Mammary epithelial cell (primary cell): ENCODE measurements at regions not wholly inside any gene's neighbourhood (a gene's known extent, or its start where the extent isn't known, plus 50 kb on each side); places are given as distances from the start of the nearest gene placed in this dataset.

Experiments used
- CTCF ChIP-seq, 2 donors: IDR thresholded peaks in 1 of 2; conservative IDR thresholded peaks in 1 of 2; 2 replicates each; pipeline ENCODE4 v1.5.1; 2011 to 2012; ENCODE audit warnings: inconsistent platforms in 2 of 2, low read length in 2 of 2, mild to moderate bottlenecking in 2 of 2, control low read depth in 1 of 2, low read depth in 1 of 2; ENCODE audit not compliant: insufficient read depth in 1 of 2; ENCODE audit errors: extremely low read depth in 1 of 2
- EZH2 ChIP-seq: IDR thresholded peaks from 2 replicates; pipeline ENCODE4 v1.6.1; 2012; ENCODE audit warnings: low read length, inconsistent platforms, borderline replicate concordance

- no peak for TF ChIP-seq CTCF (conservative IDR thresholded peaks at IDR 0.05 in 1 of 2, IDR thresholded peaks at IDR 0.05 in 1 of 2; ENCODE audit: extremely low read depth in 1 of 2, insufficient read depth in 1 of 2, low read depth in 1 of 2, low read length in 2 of 2)
- no peak for TF ChIP-seq EZH2
Measured at GRCh38 chr2:123043458-123043857, 981.6 kb upstream of the CNTNAP5 start.
